Urinary bladder (tissue), 3 donors: ENCODE measurements at regions not wholly inside any gene's neighbourhood (a gene's known extent, or its start where the extent isn't known, plus 50 kb on each side); places are given as distances from the start of the nearest gene placed in this dataset.

ENCODE experiments used
- DNase-seq: peaks from one replicate; pipeline ENCODE4 v3.0.0-alpha.2; 2015; ENCODE audit errors: extremely low spot score
- H3K27ac ChIP-seq: one replicate; pipeline ENCODE4 v1.5.1; 2013; ENCODE audit warnings: low read depth, mild to moderate bottlenecking, moderate library complexity
- H3K36me3 ChIP-seq: one replicate; pipeline ENCODE4 v1.6.1; 2013; ENCODE audit warnings: mild to moderate bottlenecking, moderate library complexity; ENCODE audit not compliant: insufficient read depth
- H3K4me1 ChIP-seq: one replicate; pipeline ENCODE4 v1.6.1; 2013; ENCODE audit warnings: mild to moderate bottlenecking, moderate library complexity; ENCODE audit not compliant: insufficient read depth
- H3K4me3 ChIP-seq: one replicate; pipeline ENCODE4 v1.5.1; 2013; ENCODE audit warnings: low read depth, low read length
- WGBS: extraction: QIAGEN DNeasy Blood & Tissue Kit; methylation state at CpG from one replicate; pipeline ENCODE4 v1.1.7; 2013; 5-methylcytosine and 5-hydroxymethylcytosine counted together
- donor health status: healthy with polysubstance abuse.
- donor health status: healthy.

- DNase-seq = no peak
- H3K4me3 ChIP-seq = no peak overlapping the region
- WGBS = 85% methylated on average over 7 of the region's 7 CpGs
- no peak overlapping the region for H3K27ac ChIP-seq
- H3K4me1 ChIP-seq = no peaks in the 10 kb centered on the region
- H3K36me3 ChIP-seq = no peaks in the 10 kb centered on the region
These were observed 130.0 kb downstream of the KATNIP start for GRCh38 chr16:27679899-27680298.

DNA sequence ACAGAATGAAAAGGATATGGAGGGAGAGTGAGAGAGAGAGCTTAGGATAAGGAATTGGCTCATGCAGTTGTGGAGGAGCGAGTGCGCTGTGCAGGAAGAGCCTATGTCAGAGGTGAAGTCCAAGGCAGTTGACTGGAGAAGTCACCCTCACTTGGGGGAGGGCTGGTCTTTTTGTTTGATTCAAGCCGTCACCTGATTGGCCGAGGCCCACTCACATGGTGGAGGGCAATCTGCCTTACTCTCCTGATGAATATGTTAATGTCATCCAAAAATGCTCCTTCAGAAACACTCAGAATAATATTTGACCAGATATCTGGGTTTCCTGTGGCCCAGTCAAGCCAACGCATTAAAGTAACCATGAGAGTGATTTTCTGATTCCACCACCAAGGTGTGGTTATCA lies 131.7 kb downstream of the KATNIP start:
- WGBS = 97% methylated on average over 5 of the region's 5 CpGs
- Histone ChIP-seq H3K4me3 (no peak overlapping the region), H3K36me3 (no peaks in the 10 kb centered on the region), H3K27ac (no peak overlapping the region), H3K4me1 (no peaks in the 10 kb centered on the region)
- DNase-seq = no peak

- 94% methylated on average over 2 of the region's 2 CpGs for whole genome bisulfite sequencing
- H3K36me3 ChIP-seq = no peaks in the 10 kb centered on the region
- H3K4me3 ChIP-seq = no peak overlapping the region
- no peaks in the 10 kb centered on the region for H3K4me1 ChIP-seq
- no peak overlapping the region for H3K27ac ChIP-seq
- DNase-seq = no peak
These were observed 134.1 kb downstream of the KATNIP start for GRCh38 chr16:27684047-27684446.

GRCh38 chr16:27685807-27686206 lies 135.9 kb downstream of the KATNIP start:
- no peak overlapping the region for H3K4me3 ChIP-seq
- no peaks in the 10 kb centered on the region for H3K4me1 ChIP-seq
- WGBS = 26% methylated on average over 1 of the region's 1 CpG
- DNase-seq = no peak
- H3K27ac ChIP-seq = no peak overlapping the region
- H3K36me3 ChIP-seq = no peaks in the 10 kb centered on the region

GRCh38 chr16:27686926-27687325 lies 137.0 kb downstream of the KATNIP start:
- no peaks in the 10 kb centered on the region for H3K36me3 ChIP-seq
- DNase-seq = no peak
- no peak overlapping the region for H3K27ac ChIP-seq
- 80% methylated on average over 3 of the region's 3 CpGs for WGBS
- no peak overlapping the region for H3K4me3 ChIP-seq
- H3K4me1 ChIP-seq = no peaks in the 10 kb centered on the region

DNA sequence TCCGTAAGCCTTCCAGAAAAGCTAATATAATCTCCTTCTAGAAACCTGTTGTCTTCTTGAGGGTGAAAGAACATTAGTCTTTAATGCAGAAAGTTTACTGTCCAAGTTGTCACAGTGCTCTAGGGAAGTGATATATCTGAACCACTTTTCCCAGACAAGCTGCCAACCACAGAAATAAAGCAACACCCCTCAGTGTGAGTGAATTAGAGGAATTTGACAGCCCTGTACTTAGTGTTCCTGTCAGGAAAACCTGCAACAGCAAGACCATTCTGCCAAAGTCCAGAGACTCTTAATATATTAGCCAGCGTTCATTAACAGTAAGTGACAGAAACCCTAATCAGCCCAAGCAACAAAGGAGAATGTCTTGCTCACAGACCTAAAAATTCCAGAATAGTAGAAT lies 137.7 kb downstream of the KATNIP start:
- Histone ChIP-seq H3K4me3 (no peak overlapping the region), H3K36me3 (no peaks in the 10 kb centered on the region), H3K4me1 (no peaks in the 10 kb centered on the region), H3K27ac (no peak overlapping the region)
- 96% methylated on average over 2 of the region's 2 CpGs for WGBS
- no peak for DNase-seq

DNA sequence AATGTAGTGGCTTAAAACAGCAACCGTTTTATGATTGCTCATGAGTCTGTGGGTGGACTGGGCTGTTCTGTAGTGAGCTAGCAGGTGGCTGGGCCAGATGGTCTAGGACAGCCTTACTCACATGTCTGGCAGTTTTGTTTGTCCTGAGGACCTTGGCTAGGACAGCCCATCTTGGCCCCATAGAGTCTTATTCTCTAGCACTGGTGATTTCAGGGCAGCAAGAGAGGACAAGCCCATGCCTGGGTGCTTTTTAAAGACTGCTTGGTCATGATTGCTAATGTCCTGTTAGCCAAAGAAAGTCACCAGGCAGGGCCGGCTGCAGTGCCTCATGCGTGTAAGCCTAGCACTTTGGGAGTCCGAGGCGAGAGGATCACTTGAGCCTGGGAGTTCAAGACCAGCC lies 139.8 kb downstream of the KATNIP start:
- WGBS = 90% methylated on average over 5 of the region's 5 CpGs
- DNase-seq = no peak

DNA sequence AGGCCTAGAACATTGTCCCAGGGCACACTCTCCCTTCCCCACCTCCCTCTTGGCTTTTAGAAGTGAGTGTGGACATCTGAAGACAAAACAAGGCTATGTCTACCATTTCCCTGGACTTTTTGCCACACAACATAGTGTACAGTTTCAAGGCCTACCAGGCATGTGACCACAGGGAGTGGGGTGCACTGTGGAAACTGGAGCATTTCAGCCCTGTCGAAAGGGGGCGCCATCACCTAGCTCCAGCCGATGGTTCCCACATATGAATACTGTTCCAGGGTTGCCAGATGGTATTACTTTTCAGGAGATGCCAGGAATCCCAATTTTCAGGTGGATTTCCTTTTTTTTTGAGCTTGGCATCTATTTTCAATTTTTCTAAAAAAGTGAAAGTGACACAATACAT lies 140.7 kb downstream of the KATNIP start:
- 36% methylated on average over 3 of the region's 3 CpGs for WGBS
- Histone ChIP-seq H3K36me3 (no peaks in the 10 kb centered on the region), H3K4me3 (no peak overlapping the region), H3K27ac (no peak overlapping the region), H3K4me1 (no peaks in the 10 kb centered on the region)
- DNase-seq = no peak

More for the DNA sequence above, 139.8 kb downstream of the KATNIP start:
- H3K4me3 ChIP-seq = no peak overlapping the region
- no peaks in the 10 kb centered on the region for H3K36me3 ChIP-seq
- H3K4me1 ChIP-seq = no peaks in the 10 kb centered on the region
- H3K27ac ChIP-seq = no peak overlapping the region

GRCh38 chr16:27691721-27692120 lies 141.8 kb downstream of the KATNIP start:
- 90% methylated on average over 4 of the region's 4 CpGs for WGBS

GRCh38 chr16:27692576-27692975 lies 142.6 kb downstream of the KATNIP start:
- 96% methylated on average over 10 of the region's 10 CpGs for WGBS
- Histone ChIP-seq H3K36me3 (no peaks in the 10 kb centered on the region), H3K4me3 (no peak overlapping the region), H3K27ac (no peak overlapping the region), H3K4me1 (no peaks in the 10 kb centered on the region)
- no peak for DNase-seq

More at GRCh38 chr16:27691721-27692120, 141.8 kb downstream of the KATNIP start:
- H3K4me3 ChIP-seq = no peak overlapping the region
- H3K36me3 ChIP-seq = no peaks in the 10 kb centered on the region
- no peaks in the 10 kb centered on the region for H3K4me1 ChIP-seq
- no peak overlapping the region for H3K27ac ChIP-seq
- no peak for DNase-seq

GRCh38 chr16:27695161-27695560 lies 145.2 kb downstream of the KATNIP start:
- WGBS = 97% methylated on average over 7 of the region's 7 CpGs
- H3K4me1 ChIP-seq = no peaks in the 10 kb centered on the region
- DNase-seq = no peak
- H3K36me3 ChIP-seq = no peaks in the 10 kb centered on the region
- no peak overlapping the region for H3K4me3 ChIP-seq
- H3K27ac ChIP-seq = no peak overlapping the region

DNA sequence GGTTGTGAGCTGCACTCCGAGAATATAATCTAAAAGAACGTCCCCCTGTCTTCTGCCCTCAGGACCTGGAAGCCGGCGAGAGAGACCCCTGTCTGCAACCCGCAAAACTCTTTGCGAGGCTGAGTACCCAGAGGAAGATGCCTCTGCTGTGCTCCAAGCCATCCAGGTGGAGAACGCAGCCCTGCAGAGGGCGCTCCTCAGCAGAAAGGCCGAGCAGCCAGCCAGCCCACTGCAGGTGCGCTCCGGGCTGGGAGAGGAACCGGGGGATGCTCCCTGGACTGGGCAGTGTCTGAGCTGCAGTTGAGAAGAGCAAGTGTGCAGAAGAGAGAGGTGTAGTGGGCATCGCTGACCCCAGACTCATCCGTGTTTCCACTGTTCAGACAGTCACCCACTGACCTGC lies 148.3 kb downstream of the KATNIP start:
- Histone ChIP-seq H3K4me1 (no peaks in the 10 kb centered on the region), H3K27ac (no peak overlapping the region), H3K4me3 (no peak overlapping the region), H3K36me3 (no peaks in the 10 kb centered on the region)
- 67% methylated on average over 14 of the region's 14 CpGs for WGBS
- no peak for DNase-seq

DNA sequence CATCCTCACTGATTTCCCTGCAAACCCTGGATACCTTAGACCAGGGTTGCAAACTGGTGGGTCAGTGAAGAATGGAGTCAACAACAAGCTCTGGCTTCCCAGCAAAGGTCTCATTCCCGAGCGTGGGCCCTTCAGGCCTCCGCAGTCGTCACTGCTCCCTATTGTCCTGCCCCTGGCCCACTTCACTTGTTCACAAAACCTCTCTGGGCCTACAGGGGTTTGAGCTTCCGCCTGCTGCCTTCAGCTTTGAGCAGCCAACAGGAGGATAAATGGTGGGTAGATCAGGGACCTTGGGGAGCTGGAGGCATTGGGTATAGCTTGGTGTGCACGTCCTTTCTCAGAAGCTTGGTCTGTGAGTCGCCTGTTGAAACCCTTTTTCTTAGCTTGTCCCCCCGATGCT lies 148.8 kb downstream of the KATNIP start:
- Histone ChIP-seq H3K36me3 (no peaks in the 10 kb centered on the region), H3K27ac (no peak overlapping the region), H3K4me3 (no peak overlapping the region), H3K4me1 (no peaks in the 10 kb centered on the region)
- no peak for DNase-seq
- 96% methylated on average over 8 of the region's 8 CpGs for WGBS

DNA sequence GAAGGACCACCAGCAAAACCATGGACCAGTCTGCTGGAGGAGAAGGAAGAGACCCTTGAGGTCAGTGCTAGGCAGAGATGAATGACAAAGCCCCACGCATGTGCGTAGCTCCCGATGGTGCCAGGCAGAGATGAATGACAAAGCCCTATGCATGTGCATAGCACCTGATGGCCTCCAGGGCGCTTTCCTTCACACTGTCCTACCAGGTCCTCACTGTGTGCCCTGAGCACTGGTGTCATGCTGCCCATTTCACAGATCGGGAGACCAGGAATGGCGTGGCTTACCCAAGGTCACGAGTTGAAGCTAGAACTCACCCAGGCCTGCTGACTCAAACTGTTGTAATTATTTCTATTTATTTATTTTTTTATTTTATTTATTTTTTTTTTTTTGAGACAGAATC lies 149.6 kb downstream of the KATNIP start:
- Histone ChIP-seq H3K4me1 (no peaks in the 10 kb centered on the region), H3K4me3 (no peak overlapping the region), H3K36me3 (no peaks in the 10 kb centered on the region), H3K27ac (no peak overlapping the region)
- WGBS = 98% methylated on average over 7 of the region's 7 CpGs
- no peak for DNase-seq

- no peak overlapping the region for H3K4me3 ChIP-seq
- no peak for DNase-seq
- 88% methylated on average over 10 of the region's 10 CpGs for WGBS
- no peaks in the 10 kb centered on the region for H3K4me1 ChIP-seq
- H3K36me3 ChIP-seq = no peaks in the 10 kb centered on the region
- H3K27ac ChIP-seq = no peak overlapping the region
These were observed 150.5 kb downstream of the KATNIP start for GRCh38 chr16:27700304-27700995.
